ENCODE measurements at regions not wholly inside any gene's neighbourhood (a gene's known extent, or its start where the extent isn't known, plus 50 kb on each side); places are given as distances from the start of the nearest gene placed in this dataset.

GRCh38 chr18:24771300-24771699, 310.9 kb downstream of the HRH4 start:
- H3K4me2 ChIP-seq (ENCODE audit: insufficient read depth in 1 of 2, low read depth in 2 of 2, low read length in 2 of 2) = no peak overlapping the region
- H3K23ac ChIP-seq (ENCODE audit: insufficient read length) = no peak overlapping the region
- no peak overlapping the region for H2BK5ac ChIP-seq (ENCODE audit: low read depth, low read length)
- H3K27ac ChIP-seq (ENCODE audit: low read depth, low read length) = no peak overlapping the region
- H2BK12ac ChIP-seq (ENCODE audit: low read depth, low read length) = no peak overlapping the region
- H3K56ac ChIP-seq (replicated peaks; ENCODE audit: insufficient read length, low read depth, low read length) = no peak overlapping the region
- H2AK5ac ChIP-seq (ENCODE audit: low read depth, low read length) = no peak overlapping the region
- POLR2A ChIA-PET (ENCODE audit: partially characterized antibody) = no interaction called here
- no peak overlapping the region for H3K9ac ChIP-seq (replicated peaks in 1 of 4; ENCODE audit: extremely low read depth in 1 of 4, low read depth in 3 of 4, low read length in 3 of 4)
- TF ChIP-seq RXRA (IDR thresholded peaks at IDR 0.05; ENCODE audit: insufficient read depth, low read depth, low read length) (no peak), RAD21 (IDR thresholded peaks at IDR 0.05 in 1 of 2, conservative IDR thresholded peaks at IDR 0.05 in 1 of 2; ENCODE audit: low read depth in 2 of 2, low read length in 2 of 2) (no peak), ATF3 (IDR thresholded peaks at IDR 0.05; ENCODE audit: insufficient read depth, low read depth, low read length) (no peak), TEAD4 (IDR thresholded peaks at IDR 0.05; ENCODE audit: low read depth, low read length) (no peak), KDM1A (IDR thresholded peaks at IDR 0.05; ENCODE audit: borderline replicate concordance, low read length) (no peak)
- TF ChIP-seq, protein P1, sequence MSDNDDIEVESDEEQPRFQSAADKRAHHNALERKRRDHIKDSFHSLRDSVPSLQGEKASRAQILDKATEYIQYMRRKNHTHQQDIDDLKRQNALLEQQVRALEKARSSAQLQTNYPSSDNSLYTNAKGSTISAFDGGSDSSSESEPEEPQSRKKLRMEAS (IDR thresholded peaks at IDR 0.05) = no peak
- DNase-seq (ENCODE audit: low read depth in 1 of 2, low spot score in 2 of 2) (no peak), FAIRE-seq (no peak)
- H4K5ac ChIP-seq (ENCODE audit: insufficient read length, low read depth, low read length) = no peak overlapping the region
- H4K8ac ChIP-seq (ENCODE audit: extremely low read depth, insufficient read depth, low read length) = no peak overlapping the region
- H3K14ac ChIP-seq (ENCODE audit: insufficient read length) = no peak overlapping the region
- no peaks in the 10 kb centered on the region for H3K79me2 ChIP-seq (ENCODE audit: control insufficient read depth in 1 of 2, insufficient read depth in 2 of 2, low read length in 2 of 2)
- H3K9me3 ChIP-seq (ENCODE audit: insufficient read depth in 2 of 2, low read depth in 1 of 2, low read length in 1 of 2) = no peaks in the 10 kb centered on the region
- no peak overlapping the region for H4K91ac ChIP-seq (replicated peaks; ENCODE audit: insufficient read length, low read length)
- no peaks in the 10 kb centered on the region for H3K4me1 ChIP-seq (replicated peaks in 1 of 4; ENCODE audit: control insufficient read depth in 3 of 4, insufficient read depth in 4 of 4, low read length in 3 of 4)
- H2BK15ac ChIP-seq (ENCODE audit: low read length) = no peak overlapping the region
- no peaks in the 10 kb centered on the region for H3K27me3 ChIP-seq (replicated peaks in 1 of 4; ENCODE audit: control insufficient read depth in 3 of 4, extremely low read depth in 1 of 4, insufficient read depth in 3 of 4, low read length in 3 of 4)
- no peak overlapping the region for H3K4me3 ChIP-seq (ENCODE audit: extremely low read depth in 1 of 4, insufficient read depth in 2 of 4, low read depth in 3 of 4, low read length in 4 of 4)
- no peaks in the 10 kb centered on the region for H3K36me3 ChIP-seq (ENCODE audit: control insufficient read depth in 2 of 4, insufficient read depth in 4 of 4, low read length in 3 of 4)
- CTCF ChIA-PET (ENCODE audit: partially characterized antibody) = interaction anchor here (0.8 kb wide), 1 partner anchor 10 kb away, joined by 3 read pairs; no protein-coding TSS in a partner anchor
- no peak overlapping the region for H3K4ac ChIP-seq (replicated peaks; ENCODE audit: insufficient read length, low read depth, low read length)
- H3K18ac ChIP-seq (ENCODE audit: extremely low read depth, low read length) = no peak overlapping the region
- H3K79me1 ChIP-seq (ENCODE audit: low read depth, low read length) = no peaks in the 10 kb centered on the region
- H3K23me2 ChIP-seq (ENCODE audit: low read depth, low read length) = no peaks in the 10 kb centered on the region
- H4K20me1 ChIP-seq (replicated peaks in 1 of 2; ENCODE audit: control insufficient read depth in 1 of 2, insufficient read depth in 2 of 2, low read length in 2 of 2) = no peaks in the 10 kb centered on the region
- H2BK120ac ChIP-seq (replicated peaks; ENCODE audit: low read depth, low read length) = no peak overlapping the region
- no peak overlapping the region for H2BK20ac ChIP-seq (ENCODE audit: low read length)
- no peak overlapping the region for H2AFZ ChIP-seq (ENCODE audit: low read length)
